ENCODE measurements at regions not wholly inside any gene's neighbourhood (a gene's known extent, or its start where the extent isn't known, plus 50 kb on each side); places are given as distances from the start of the nearest gene placed in this dataset.

- TF ChIP-seq POLR2AphosphoS5 (IDR thresholded peaks at IDR 0.05) (no peak), CTCF (IDR thresholded peaks at IDR 0.05) (no peak)
These were observed 102.3 kb downstream of the DLL1 start for GRCh38 chr6:170188571-170189001.

Data from gastroesophageal sphincter (tissue), 3 donors.